ENCODE measurements at regions not wholly inside any gene's neighbourhood (a gene's known extent, or its start where the extent isn't known, plus 50 kb on each side); places are given as distances from the start of the nearest gene placed in this dataset.

GRCh38 chr20:11048739-11049138, 374.9 kb upstream of the JAG1 start:
- TF ChIP-seq MAZ (IDR thresholded peaks at IDR 0.05; ENCODE audit: borderline replicate concordance, low read depth, low read length) (no peak), CHD1 (IDR thresholded peaks at IDR 0.05; ENCODE audit: low read depth, low read length) (no peak), CTCF (conservative IDR thresholded peaks at IDR 0.05; ENCODE audit: low read depth, low read length) (no peak), RCOR1 (IDR thresholded peaks at IDR 0.05; ENCODE audit: insufficient replicate concordance, low read length) (no peak), BHLHE40 (IDR thresholded peaks at IDR 0.05; ENCODE audit: low read depth, low read length) (no peak)
